Uterus (tissue), 2 donors: ENCODE measurements at regions not wholly inside any gene's neighbourhood (a gene's known extent, or its start where the extent isn't known, plus 50 kb on each side); places are given as distances from the start of the nearest gene placed in this dataset.

ENCODE experiments used
- POLR2A ChIP-seq, 2 donors: fragments of 450-650 bp; IDR thresholded peaks; one replicate each; pipeline ENCODE4 v1.6.1; 2016; ENCODE audit warnings: antibody characterized with exemption in 2 of 2, mild to moderate bottlenecking in 1 of 2, moderate library complexity in 1 of 2
- TF ChIP-seq, protein P1 (sequence below), 4 experiments: fragments of 200-600 bp in 2 of 4; fragments of 450-650 bp in 2 of 4; sonication (generic) in 2 of 4; IDR thresholded peaks; one replicate each; pipeline ENCODE4 v1.5.1; 2016 to 2019; ENCODE audit warnings: antibody characterized with exemption in 4 of 4, mild to moderate bottlenecking in 2 of 4, moderate library complexity in 1 of 4

- TF ChIP-seq, protein P1, sequence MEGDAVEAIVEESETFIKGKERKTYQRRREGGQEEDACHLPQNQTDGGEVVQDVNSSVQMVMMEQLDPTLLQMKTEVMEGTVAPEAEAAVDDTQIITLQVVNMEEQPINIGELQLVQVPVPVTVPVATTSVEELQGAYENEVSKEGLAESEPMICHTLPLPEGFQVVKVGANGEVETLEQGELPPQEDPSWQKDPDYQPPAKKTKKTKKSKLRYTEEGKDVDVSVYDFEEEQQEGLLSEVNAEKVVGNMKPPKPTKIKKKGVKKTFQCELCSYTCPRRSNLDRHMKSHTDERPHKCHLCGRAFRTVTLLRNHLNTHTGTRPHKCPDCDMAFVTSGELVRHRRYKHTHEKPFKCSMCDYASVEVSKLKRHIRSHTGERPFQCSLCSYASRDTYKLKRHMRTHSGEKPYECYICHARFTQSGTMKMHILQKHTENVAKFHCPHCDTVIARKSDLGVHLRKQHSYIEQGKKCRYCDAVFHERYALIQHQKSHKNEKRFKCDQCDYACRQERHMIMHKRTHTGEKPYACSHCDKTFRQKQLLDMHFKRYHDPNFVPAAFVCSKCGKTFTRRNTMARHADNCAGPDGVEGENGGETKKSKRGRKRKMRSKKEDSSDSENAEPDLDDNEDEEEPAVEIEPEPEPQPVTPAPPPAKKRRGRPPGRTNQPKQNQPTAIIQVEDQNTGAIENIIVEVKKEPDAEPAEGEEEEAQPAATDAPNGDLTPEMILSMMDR (IDR thresholded peaks at IDR 0.05), result no peak
- no peak for TF ChIP-seq POLR2A (IDR thresholded peaks at IDR 0.05)
These were observed 92.3 kb upstream of the ROPN1 start for GRCh38 chr3:124084022-124084881.
